NCI-H2107 treated with DMSO at 0.1 percent for 48 hours (cell line): ENCODE measurements at regions not wholly inside any gene's neighbourhood (a gene's known extent, or its start where the extent isn't known, plus 50 kb on each side); places are given as distances from the start of the nearest gene placed in this dataset.
"Not testable (repeated sequence)": the region's sequence is repeated elsewhere in the genome, so short reads cannot be mapped to it uniquely, and the experiment has no call there.

Source experiments
- DNase-seq: peaks from one replicate; lab custom pipeline; 2025; ENCODE audit not compliant: unreplicated experiment; lab: John Stamatoyannopoulos, UW

DNA sequence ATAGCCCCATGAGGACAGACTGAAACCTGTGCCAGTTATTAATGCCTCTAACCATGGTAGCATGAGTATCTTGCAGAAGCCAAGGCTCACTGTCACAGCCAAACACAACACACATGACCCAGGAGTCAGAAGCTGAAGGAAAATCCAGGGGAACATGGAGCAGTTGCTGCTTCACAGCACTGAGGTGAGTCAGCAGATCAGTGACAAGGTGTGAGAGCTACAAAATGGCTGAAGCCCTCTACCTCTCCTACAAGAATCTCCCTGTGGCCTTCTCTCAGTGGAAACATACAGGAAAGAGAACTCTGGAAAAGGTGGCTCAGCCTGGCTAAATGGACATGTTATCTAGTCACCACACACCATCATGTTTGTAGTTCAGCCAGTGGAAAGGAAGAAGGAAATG lies 93.5 kb downstream of the NAB1 start:
- no peak for DNase-seq

GRCh38 chr2:190744041-190744440 lies 95.2 kb downstream of the NAB1 start:
- no peak for DNase-seq

DNA sequence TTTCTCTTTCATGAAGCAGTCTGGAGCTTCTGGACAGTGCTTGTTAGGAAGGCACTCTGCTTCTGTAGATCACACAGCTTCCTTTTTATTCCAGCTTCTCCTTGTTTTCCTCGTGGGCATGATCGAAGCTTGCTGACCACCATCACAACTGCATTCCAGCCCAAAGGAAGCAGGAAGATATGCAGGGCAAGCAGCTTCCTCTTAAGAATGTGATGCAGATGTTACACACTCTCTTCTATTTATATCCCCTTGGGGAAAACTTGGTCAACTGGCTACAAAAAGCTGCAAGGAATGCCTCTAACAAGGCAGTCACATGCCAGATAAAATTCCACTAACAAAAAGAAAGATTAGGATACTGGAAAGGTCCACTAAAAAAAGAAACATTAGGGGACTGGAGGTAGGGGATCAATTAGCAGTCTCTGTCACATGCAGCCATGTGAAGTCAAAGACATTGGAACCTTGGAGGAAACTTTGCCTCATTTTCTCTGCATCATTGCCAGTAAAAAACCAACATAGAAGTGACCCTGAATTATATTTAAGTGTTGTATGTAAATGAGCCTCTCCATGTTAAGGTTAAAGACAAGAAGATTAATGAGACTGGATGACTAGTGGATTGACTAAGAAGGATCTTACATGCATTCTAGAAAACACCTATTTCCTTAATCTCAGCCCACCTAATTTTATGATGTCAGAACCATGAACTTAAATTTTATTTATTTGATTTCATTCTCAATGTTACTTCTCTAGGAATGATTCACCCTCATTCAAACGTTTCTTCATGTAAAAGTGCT lies 98.3 kb downstream of the NAB1 start:
- no peak for DNase-seq

GRCh38 chr2:190748966-190749365 lies 100.1 kb downstream of the NAB1 start:
- DNase-seq = no peak

GRCh38 chr2:190755772-190756415 lies 107.0 kb downstream of the NAB1 start:
- no peak for DNase-seq

- DNase-seq = no peak
These were observed 110.9 kb downstream of the NAB1 start for GRCh38 chr2:190759749-190760213.

DNA sequence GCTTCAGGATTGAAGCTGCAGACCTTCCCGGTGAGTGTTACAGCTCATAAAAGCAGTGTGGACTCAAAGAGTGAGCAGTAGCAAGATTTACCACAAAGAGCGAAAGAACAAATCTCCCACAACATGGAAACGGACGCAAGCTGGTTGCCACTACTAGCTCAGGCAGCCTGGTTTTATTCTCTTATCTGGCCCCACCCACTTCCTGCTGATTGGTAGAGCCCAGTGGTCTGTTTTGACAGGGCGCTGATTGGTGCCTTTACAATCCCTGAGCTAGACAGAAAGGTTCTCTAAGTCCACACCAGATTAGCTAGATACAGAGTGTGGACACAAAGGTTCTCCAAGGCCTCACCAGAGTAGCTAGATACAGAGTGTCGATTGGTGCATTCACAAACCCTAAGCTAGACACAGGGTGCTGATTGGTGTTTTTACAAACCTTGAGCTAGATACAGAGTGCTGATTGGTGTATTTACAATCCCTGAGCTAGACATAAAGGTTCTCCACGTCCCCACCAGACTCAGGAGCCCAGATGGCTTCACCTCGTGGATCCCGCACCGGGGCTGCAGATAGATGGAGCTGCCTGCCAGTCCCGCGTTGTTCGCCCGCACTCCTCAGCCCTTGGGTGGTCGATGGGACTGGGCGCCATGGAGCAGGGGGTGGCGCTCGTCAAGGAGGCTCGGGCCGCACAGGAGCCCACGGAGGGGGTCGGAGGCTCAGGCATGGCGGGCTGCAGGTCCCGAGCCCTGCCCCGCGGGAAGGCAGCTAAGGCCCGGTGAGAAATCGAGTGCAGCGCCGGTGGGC lies 111.7 kb downstream of the NAB1 start:
- not testable (repeated sequence) for DNase-seq

DNA sequence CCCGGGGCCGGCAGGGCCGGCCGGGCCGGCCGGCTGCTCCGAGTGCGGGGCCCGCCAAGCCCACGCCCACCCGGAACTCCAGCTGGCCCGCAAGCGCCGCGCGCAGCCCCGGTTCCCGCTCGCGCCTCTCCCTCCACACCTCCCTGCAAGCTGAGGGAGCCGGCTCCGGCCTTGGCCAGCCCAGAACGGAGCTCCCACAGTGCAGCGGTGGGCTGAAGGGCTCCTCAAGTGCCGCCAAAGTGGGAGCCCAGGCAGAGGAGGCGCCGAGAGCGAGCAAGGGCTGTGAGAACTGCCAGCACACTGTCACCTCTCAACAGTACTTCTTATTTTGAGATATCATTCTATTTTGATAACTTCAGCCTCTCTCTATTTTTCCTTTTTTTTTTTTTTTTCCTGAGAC lies 112.3 kb downstream of the NAB1 start:
- not testable (repeated sequence) for DNase-seq

DNA sequence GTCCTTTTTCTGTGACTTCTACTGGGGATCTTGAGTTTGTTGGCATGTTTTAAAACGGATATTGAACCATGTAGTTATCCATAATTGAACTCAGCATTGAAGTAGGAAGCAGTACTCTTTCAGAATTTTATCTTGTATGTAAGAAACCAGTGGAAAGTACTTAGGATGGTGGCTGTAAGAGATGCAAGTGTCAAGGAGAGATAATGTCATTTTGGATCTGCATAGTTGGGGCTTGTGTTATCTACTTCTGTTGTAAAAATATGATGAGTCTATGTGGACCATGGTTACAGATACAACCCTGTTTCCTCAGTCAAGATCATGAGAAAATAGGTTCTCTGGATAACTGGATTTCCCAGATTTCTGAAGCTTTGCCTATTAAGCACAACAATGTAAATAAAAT lies 113.7 kb downstream of the NAB1 start:
- no peak for DNase-seq

GRCh38 chr2:190763100-190763499 lies 114.2 kb downstream of the NAB1 start:
- no peak for DNase-seq

DNA sequence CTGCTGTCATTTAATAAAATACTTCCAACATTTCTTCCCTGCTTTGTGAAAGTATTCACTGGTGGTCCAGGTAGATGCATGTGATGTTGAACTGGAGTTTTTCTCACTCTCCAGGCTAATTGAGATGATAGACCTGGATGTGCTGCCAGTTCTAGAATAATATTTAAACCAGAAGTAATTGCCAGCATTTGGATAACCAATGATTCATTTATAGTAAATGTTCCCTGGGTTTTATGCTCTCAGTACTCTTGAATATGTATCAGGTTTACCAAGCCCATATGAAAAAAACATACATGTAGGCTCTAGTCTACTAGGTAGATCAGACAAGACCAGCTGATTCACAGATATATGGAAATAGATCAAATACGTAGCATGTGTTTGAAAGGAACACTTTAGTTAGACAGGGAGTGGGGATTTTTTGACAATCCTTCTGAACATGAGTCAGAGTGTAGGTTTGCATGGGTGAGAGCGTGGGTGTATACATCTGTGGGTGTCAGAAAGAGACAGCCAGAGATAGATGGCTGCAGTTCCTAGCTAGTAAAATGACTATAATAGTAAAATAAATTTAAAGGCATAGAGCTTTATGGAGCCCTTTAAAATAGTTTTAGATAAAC lies 115.1 kb downstream of the NAB1 start:
- no peak for DNase-seq

DNA sequence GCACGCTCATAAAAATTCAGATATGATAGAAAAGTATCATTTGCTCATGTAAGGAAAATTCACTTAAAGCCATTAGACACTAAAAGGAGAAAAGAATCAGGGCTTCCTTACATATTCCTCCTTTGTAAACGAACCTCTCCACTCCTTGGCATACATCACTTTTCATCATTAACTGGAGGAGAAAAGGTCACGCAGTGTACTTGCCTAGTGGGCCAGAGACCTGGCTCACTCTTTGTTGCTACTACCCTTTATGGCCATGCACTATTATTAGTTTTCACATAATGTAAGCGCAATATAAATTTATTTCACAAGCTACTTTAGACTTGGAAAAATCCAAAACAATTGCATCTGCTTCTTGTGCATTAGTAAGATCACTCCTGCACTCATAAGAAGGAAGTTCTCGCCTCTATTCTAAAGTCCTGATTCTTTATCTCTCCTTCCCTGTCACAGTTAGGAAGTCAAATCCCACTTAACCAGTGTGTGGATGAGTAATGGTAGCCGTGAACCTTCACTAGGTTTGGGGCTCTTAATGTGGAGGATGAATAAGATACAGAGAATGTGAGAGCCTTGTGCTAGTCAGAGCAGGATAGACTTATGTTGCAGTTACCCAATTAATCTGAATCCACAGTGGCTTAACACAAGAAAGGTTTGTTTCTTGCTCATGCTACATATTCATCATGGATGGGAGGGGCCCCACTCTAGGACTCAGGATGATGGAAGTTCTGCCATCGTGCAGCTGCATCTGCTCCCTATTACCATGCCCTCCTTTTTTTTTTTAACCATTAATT lies 115.0 kb upstream of the GLS start:
- no peak for DNase-seq

DNA sequence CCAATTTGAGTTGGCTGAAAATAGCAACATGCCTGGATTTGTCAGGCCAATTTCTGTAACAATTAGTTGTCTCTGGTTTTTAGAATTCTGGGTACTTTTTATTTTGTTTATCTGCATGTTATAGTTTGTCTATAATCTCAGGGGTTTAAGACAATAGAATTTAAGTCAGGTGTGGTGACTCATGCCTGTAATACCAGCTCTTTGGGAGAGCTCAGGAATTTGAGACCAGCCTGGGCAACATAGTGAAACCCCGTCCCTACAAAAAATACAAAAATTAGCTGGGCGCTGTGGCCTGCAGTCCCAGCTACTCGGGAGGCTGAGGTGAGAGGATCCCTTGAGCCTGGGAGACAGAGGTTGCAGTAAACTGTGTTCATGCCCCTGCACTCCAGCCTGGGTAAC lies 114.4 kb upstream of the GLS start:
- DNase-seq = no peak

DNA sequence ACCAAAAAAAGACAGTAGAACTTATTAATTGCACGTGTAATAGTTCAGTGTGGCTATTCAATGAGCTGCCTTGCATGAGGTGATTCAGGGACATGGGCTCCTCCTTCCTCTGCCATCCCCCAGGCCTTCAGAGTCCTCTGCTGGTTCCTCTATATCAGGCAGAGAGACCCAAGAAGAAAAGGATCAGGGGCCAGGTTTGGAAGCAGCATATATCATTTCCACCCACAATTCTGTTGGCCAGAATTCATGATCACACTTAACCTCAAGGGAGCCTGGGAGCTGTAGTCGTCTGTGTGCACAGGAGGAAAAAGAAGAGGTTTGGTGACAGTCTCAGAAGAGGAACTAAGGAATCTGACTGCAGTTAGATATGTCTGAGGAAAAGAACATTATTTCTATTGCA lies 114.0 kb upstream of the GLS start:
- DNase-seq = no peak

- DNase-seq = no peak
These were observed 112.8 kb upstream of the GLS start for GRCh38 chr2:190767821-190768220.

GRCh38 chr2:190769258-190769657 lies 111.4 kb upstream of the GLS start:
- DNase-seq = no peak

DNA sequence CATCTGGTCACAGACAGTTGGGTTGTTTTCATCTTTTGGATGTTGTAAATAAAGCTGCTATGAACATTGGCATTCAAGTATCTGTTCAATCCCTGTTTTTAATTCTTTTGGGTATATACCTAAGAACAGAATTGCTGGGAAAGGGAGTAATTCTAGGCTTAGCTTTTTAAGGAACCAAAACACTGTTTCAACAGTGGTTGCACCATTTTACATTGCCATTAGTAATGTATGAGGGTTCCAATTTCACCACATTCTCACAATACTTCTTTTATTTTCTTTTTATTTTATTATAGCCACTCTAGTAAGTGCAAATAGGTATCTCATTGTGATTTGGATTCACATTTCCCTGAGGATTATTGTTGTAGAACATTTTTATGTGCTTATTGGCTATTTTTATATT lies 108.9 kb upstream of the GLS start:
- no peak for DNase-seq

GRCh38 chr2:190780594-190780993 lies 100.0 kb upstream of the GLS start:
- DNase-seq = no peak

DNA sequence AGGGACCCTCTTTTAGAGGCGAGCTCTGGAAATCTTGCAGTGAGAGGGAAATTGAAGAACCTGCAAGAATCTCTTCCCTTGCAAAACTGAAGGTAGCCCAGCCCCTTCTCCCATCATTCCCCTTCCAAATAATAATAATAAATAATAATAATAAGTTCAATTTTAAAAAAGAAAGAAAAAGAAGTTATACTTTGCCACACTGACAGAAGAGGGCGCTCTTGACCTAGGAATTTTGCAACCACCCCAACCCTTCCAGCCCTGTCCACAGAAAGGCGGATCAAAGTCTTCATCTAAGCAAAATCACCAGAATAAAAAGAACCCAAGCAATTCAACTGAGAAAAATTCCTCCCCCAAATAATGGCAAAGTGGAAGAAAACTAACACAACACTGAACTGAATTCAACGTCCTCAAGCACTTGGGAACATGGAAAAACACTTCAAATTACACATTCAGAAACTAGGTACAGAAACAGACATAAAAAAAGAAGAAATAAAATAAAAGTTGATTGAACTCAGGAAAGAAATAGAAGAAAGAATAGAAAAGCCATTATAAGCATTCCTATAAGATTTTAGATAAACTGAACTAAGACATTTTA lies 98.9 kb upstream of the GLS start:
- DNase-seq = peak; percentile 51

GRCh38 chr2:190782264-190782663 lies 98.4 kb upstream of the GLS start:
- DNase-seq = no peak
